Testis (tissue), 2 donors: ENCODE measurements at regions not wholly inside any gene's neighbourhood (a gene's known extent, or its start where the extent isn't known, plus 50 kb on each side); places are given as distances from the start of the nearest gene placed in this dataset.

Source experiments
- POLR2A ChIP-seq: fragments of 450-650 bp; IDR thresholded peaks from one replicate; pipeline ENCODE4 v1.6.1; 2017; ENCODE audit warnings: antibody characterized with exemption, mild to moderate bottlenecking, moderate library complexity
- TF ChIP-seq, protein P1 (sequence below), 3 experiments: fragments of 450-650 bp in 2 of 3; fragments of 200-600 bp in 1 of 3; sonication (generic) in 1 of 3; IDR thresholded peaks; one replicate each; pipeline ENCODE4 v1.5.1; 2016 to 2019; ENCODE audit warnings: antibody characterized with exemption in 3 of 3, mild to moderate bottlenecking in 2 of 3, moderate library complexity in 1 of 3

- TF ChIP-seq, protein P1, sequence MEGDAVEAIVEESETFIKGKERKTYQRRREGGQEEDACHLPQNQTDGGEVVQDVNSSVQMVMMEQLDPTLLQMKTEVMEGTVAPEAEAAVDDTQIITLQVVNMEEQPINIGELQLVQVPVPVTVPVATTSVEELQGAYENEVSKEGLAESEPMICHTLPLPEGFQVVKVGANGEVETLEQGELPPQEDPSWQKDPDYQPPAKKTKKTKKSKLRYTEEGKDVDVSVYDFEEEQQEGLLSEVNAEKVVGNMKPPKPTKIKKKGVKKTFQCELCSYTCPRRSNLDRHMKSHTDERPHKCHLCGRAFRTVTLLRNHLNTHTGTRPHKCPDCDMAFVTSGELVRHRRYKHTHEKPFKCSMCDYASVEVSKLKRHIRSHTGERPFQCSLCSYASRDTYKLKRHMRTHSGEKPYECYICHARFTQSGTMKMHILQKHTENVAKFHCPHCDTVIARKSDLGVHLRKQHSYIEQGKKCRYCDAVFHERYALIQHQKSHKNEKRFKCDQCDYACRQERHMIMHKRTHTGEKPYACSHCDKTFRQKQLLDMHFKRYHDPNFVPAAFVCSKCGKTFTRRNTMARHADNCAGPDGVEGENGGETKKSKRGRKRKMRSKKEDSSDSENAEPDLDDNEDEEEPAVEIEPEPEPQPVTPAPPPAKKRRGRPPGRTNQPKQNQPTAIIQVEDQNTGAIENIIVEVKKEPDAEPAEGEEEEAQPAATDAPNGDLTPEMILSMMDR (IDR thresholded peaks at IDR 0.05), result no peak
- no peak for TF ChIP-seq POLR2A
These were observed 348.6 kb upstream of the RGMB start for GRCh38 chr5:98424681-98425450.
